ENCODE measurements at regions not wholly inside any gene's neighbourhood (a gene's known extent, or its start where the extent isn't known, plus 50 kb on each side); places are given as distances from the start of the nearest gene placed in this dataset.

DNA sequence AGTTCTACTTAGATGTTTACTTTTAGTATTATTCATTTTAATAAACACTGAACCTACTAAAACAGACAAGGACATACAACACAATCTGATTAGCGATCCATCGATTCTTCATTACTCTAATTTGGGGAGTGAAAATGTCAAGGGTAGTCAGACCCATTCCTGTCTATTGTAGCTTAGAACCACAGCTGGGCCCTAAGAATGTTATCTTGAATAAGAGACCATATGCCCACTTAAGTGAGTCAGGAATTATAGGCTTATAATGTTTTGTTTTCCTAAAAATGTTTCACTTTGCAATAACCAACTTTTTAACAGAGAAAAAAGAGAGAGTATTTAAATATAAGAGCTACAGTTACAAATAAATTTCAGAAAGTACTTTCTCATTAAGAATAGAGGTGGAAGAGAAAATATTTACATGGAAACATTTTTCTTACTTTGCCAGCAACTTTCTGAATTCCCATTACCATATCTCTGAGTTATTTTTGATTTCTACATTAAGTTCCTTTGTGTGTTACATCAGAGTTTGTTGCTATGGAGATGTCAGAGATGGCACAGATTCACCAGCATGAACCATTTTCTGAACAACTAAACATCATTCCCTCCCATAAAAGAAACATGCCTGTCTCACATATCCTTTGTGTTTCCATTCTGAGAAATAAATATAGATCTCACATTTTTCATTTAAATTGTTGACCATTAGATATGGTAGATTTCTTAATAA lies 75.4 kb upstream of the SLC13A1 start:
- Histone ChIP-seq H3K27me3 (ENCODE audit: insufficient read depth, low read length) (no peaks in the 10 kb centered on the region), H4K20me1 (ENCODE audit: insufficient read depth, low read length) (no peaks in the 10 kb centered on the region), H3K4me3 (ENCODE audit: insufficient read depth, low read length) (no peak overlapping the region), H3K79me2 (ENCODE audit: insufficient read depth, low read length) (no peaks in the 10 kb centered on the region), H2AFZ (ENCODE audit: low read length) (no peak overlapping the region), H3K27ac (ENCODE audit: low read depth, low read length) (no peak overlapping the region), H3K9me3 (ENCODE audit: low read depth, low read length) (no peaks in the 10 kb centered on the region), H3K4me2 (ENCODE audit: insufficient read depth, low read length) (no peak overlapping the region), H3K36me3 (ENCODE audit: insufficient read depth, low read length) (no peaks in the 10 kb centered on the region), H3K4me1 (ENCODE audit: insufficient read depth, low read length) (no peaks in the 10 kb centered on the region)
- DNase-seq (ENCODE audit: insufficient read length, low spot score, missing footprints) = no peak
- no peak for TF ChIP-seq CTCF (IDR thresholded peaks at IDR 0.05; ENCODE audit: extremely low read depth, low read depth, low read length)

DNA sequence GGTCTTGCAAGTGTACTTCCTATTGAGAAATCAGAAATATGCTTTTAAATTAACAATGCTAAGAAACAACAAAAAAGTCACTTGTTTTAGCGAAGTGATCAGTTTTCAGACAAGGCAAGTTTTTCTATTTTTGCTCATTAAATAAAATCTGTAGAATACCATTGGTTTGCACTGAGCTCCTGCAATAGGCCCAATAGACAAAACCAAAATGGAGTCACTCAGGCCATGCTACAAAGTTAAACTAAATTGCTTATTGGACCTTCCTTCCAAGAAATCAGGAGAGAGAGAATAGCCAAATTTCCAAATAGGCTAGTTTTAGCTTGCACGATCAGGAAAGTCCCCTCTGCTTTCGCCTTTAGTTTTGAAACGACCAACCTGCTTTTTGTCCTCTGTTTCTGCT lies 73.4 kb upstream of the SLC13A1 start:
- Histone ChIP-seq H3K79me2 (ENCODE audit: insufficient read depth, low read length) (no peaks in the 10 kb centered on the region), H2AFZ (ENCODE audit: low read length) (no peak overlapping the region), H3K4me2 (ENCODE audit: insufficient read depth, low read length) (no peak overlapping the region), H3K9me3 (ENCODE audit: low read depth, low read length) (no peaks in the 10 kb centered on the region), H3K4me3 (ENCODE audit: insufficient read depth, low read length) (no peak overlapping the region), H4K20me1 (ENCODE audit: insufficient read depth, low read length) (no peaks in the 10 kb centered on the region), H3K4me1 (ENCODE audit: insufficient read depth, low read length) (no peaks in the 10 kb centered on the region), H3K27ac (ENCODE audit: low read depth, low read length) (no peak overlapping the region), H3K27me3 (ENCODE audit: insufficient read depth, low read length) (no peaks in the 10 kb centered on the region), H3K36me3 (ENCODE audit: insufficient read depth, low read length) (no peaks in the 10 kb centered on the region)
- TF ChIP-seq CTCF (IDR thresholded peaks at IDR 0.05; ENCODE audit: extremely low read depth, low read depth, low read length) = no peak
- no peak for DNase-seq (ENCODE audit: insufficient read length, low spot score, missing footprints)

DNA sequence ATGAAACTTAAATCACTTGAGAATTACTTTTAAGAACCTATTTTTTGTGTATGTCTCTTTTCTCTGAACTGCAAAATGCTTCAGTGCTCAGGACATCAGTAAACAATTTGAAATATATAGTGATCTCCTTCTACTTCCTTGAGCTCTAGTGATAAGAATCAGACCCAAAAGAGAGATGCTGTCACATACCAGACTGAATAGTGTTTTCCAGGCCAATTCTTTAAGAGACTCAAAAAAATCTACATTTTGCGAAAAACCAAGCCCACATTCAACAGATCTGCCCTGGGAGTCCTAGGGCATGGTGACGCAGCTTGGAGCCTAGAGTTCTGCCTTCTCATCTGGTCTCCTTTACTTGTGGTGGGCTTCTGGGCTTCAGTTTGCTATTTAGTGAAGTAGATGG lies 72.1 kb upstream of the SLC13A1 start:
- H3K79me2 ChIP-seq (ENCODE audit: insufficient read depth, low read length) = no peaks in the 10 kb centered on the region
- no peak overlapping the region for H3K27ac ChIP-seq (ENCODE audit: low read depth, low read length)

GRCh38 chr7:123271231-123271630 lies 71.5 kb upstream of the SLC13A1 start:
- Histone ChIP-seq H2AFZ (ENCODE audit: low read length) (no peak overlapping the region), H3K4me1 (ENCODE audit: insufficient read depth, low read length) (no peaks in the 10 kb centered on the region), H3K9me3 (ENCODE audit: low read depth, low read length) (no peaks in the 10 kb centered on the region), H3K4me2 (ENCODE audit: insufficient read depth, low read length) (no peak overlapping the region), H3K36me3 (ENCODE audit: insufficient read depth, low read length) (no peaks in the 10 kb centered on the region), H4K20me1 (ENCODE audit: insufficient read depth, low read length) (no peaks in the 10 kb centered on the region), H3K27ac (ENCODE audit: low read depth, low read length) (no peak overlapping the region), H3K79me2 (ENCODE audit: insufficient read depth, low read length) (no peaks in the 10 kb centered on the region), H3K27me3 (ENCODE audit: insufficient read depth, low read length) (no peaks in the 10 kb centered on the region), H3K4me3 (ENCODE audit: insufficient read depth, low read length) (no peak overlapping the region)
- DNase-seq (ENCODE audit: insufficient read length, low spot score, missing footprints) = no peak
- TF ChIP-seq CTCF (IDR thresholded peaks at IDR 0.05; ENCODE audit: extremely low read depth, low read depth, low read length) = no peak

More for the DNA sequence above, 72.1 kb upstream of the SLC13A1 start:
- no peak overlapping the region for H3K4me2 ChIP-seq (ENCODE audit: insufficient read depth, low read length)
- no peaks in the 10 kb centered on the region for H3K9me3 ChIP-seq (ENCODE audit: low read depth, low read length)
- no peak overlapping the region for H3K4me3 ChIP-seq (ENCODE audit: insufficient read depth, low read length)
- no peaks in the 10 kb centered on the region for H3K27me3 ChIP-seq (ENCODE audit: insufficient read depth, low read length)
- H4K20me1 ChIP-seq (ENCODE audit: insufficient read depth, low read length) = no peaks in the 10 kb centered on the region
- H3K36me3 ChIP-seq (ENCODE audit: insufficient read depth, low read length) = no peaks in the 10 kb centered on the region
- no peak for TF ChIP-seq CTCF (IDR thresholded peaks at IDR 0.05; ENCODE audit: extremely low read depth, low read depth, low read length)
- H2AFZ ChIP-seq (ENCODE audit: low read length) = no peak overlapping the region
- DNase-seq (ENCODE audit: insufficient read length, low spot score, missing footprints) = no peak
- no peaks in the 10 kb centered on the region for H3K4me1 ChIP-seq (ENCODE audit: insufficient read depth, low read length)
